OCI-LY1 (cell line): ENCODE measurements at regions not wholly inside any gene's neighbourhood (a gene's known extent, or its start where the extent isn't known, plus 50 kb on each side); places are given as distances from the start of the nearest gene placed in this dataset.

Source experiments
- H2AFZ ChIP-seq: fragments of 200-600 bp; sonication (generic), shearing (Covaris generic); 2 replicates; pipeline ENCODE4 v1.6.0; 2014; ENCODE audit warnings: antibody characterized with exemption, mild to moderate bottlenecking, low read length
- H3F3A ChIP-seq: fragments of 200-600 bp; sonication (generic), shearing (Covaris generic); 2 replicates; pipeline ENCODE4 v1.6.0; 2014; ENCODE audit warnings: mild to moderate bottlenecking, antibody characterized with exemption, low read length, moderate library complexity; ENCODE audit not compliant: insufficient read depth
- H3K27ac ChIP-seq: fragments of 200-600 bp; sonication (generic); 2 replicates; pipeline ENCODE4 v1.5.1; 2014; ENCODE audit warnings: low read length, mixed run types, mild to moderate bottlenecking, low read depth; ENCODE audit not compliant: poor library complexity, severe bottlenecking
- H3K27me3 ChIP-seq: fragments of 200-600 bp; sonication (generic); 2 replicates; pipeline ENCODE4 v1.6.0; 2014; ENCODE audit warnings: antibody characterized with exemption, mild to moderate bottlenecking, low read length, moderate library complexity; ENCODE audit not compliant: insufficient read depth
- H3K36me3 ChIP-seq: fragments of 200-600 bp; sonication (generic); 2 replicates; pipeline ENCODE4 v1.6.1; 2014; ENCODE audit warnings: mild to moderate bottlenecking, antibody characterized with exemption, low read length, moderate library complexity, mixed read lengths; ENCODE audit not compliant: insufficient read depth
- H3K4me1 ChIP-seq: fragments of 200-600 bp; sonication (generic); 2 replicates; pipeline ENCODE4 v1.5.1; 2014; ENCODE audit warnings: mild to moderate bottlenecking, low read length, moderate library complexity; ENCODE audit not compliant: insufficient read depth, severe bottlenecking
- H3K4me2 ChIP-seq: fragments of 200-600 bp; sonication (generic), shearing (Covaris generic); 2 replicates; pipeline ENCODE4 v1.6.1; 2014; ENCODE audit warnings: low read length
- H3K4me3 ChIP-seq: fragments of 200-600 bp; sonication (generic); 2 replicates; pipeline ENCODE4 v1.5.1; 2014; ENCODE audit warnings: low read length, low read depth, mild to moderate bottlenecking, mixed read lengths; ENCODE audit not compliant: poor library complexity, severe bottlenecking
- H3K79me2 ChIP-seq: fragments of 200-600 bp; shearing (Covaris generic); 2 replicates; pipeline ENCODE4 v1.6.1; 2016; ENCODE audit warnings: mixed run types, low read length, mixed read lengths; ENCODE audit not compliant: insufficient read depth
- H3K9ac ChIP-seq: fragments of 200-600 bp; sonication (generic), shearing (Covaris generic); 2 replicates; pipeline ENCODE4 v1.6.1; 2014; ENCODE audit warnings: mild to moderate bottlenecking, low read length, mixed read lengths
- H3K9me2 ChIP-seq: fragments of 200-600 bp; sonication (generic), shearing (Covaris generic); 2 replicates; pipeline ENCODE4 v1.6.1; 2014; ENCODE audit warnings: low read depth, mild to moderate bottlenecking, low read length, mixed read lengths
- H3K9me3 ChIP-seq: fragments of 200-600 bp; shearing (Covaris generic); 2 replicates; pipeline ENCODE4 v1.6.1; 2014; ENCODE audit warnings: low read length, mixed read lengths
- H4K20me1 ChIP-seq: fragments of 200-600 bp; sonication (generic), shearing (Covaris generic); 2 replicates; pipeline ENCODE4 v1.6.0; 2016; ENCODE audit warnings: mild to moderate bottlenecking, low read length; ENCODE audit not compliant: insufficient read depth
- EZH2 ChIP-seq: fragments of 200-600 bp; sonication (generic), shearing (Covaris generic); IDR thresholded peaks from 2 replicates; pipeline ENCODE4 v1.8.0; 2017; ENCODE audit warnings: borderline replicate concordance, mixed run types, mild to moderate bottlenecking, antibody characterized with exemption, low read length, moderate library complexity, mixed read lengths
- TF ChIP-seq, protein P1 (sequence below): fragments of 200-600 bp; sonication (generic), shearing (Covaris generic); IDR thresholded peaks from 2 replicates; pipeline ENCODE4 v1.5.1; 2017; ENCODE audit warnings: mild to moderate bottlenecking, antibody characterized with exemption, low read length, moderate library complexity, mixed read lengths

- Histone ChIP-seq H3K79me2 (no peaks in the 10 kb centered on the region), H2AFZ (no peak overlapping the region), H3K9me3 (no peaks in the 10 kb centered on the region), H3K27me3 (no peaks in the 10 kb centered on the region), H3K27ac (no peak overlapping the region), H3K36me3 (no peaks in the 10 kb centered on the region), H3K9ac (no peak overlapping the region), H3K4me3 (no peak overlapping the region), H4K20me1 (no peaks in the 10 kb centered on the region), H3K9me2 (no peaks in the 10 kb centered on the region), H3K4me1 (no peaks in the 10 kb centered on the region), H3F3A (no peaks in the 10 kb centered on the region), H3K4me2 (no peak overlapping the region)
- TF ChIP-seq, protein P1, sequence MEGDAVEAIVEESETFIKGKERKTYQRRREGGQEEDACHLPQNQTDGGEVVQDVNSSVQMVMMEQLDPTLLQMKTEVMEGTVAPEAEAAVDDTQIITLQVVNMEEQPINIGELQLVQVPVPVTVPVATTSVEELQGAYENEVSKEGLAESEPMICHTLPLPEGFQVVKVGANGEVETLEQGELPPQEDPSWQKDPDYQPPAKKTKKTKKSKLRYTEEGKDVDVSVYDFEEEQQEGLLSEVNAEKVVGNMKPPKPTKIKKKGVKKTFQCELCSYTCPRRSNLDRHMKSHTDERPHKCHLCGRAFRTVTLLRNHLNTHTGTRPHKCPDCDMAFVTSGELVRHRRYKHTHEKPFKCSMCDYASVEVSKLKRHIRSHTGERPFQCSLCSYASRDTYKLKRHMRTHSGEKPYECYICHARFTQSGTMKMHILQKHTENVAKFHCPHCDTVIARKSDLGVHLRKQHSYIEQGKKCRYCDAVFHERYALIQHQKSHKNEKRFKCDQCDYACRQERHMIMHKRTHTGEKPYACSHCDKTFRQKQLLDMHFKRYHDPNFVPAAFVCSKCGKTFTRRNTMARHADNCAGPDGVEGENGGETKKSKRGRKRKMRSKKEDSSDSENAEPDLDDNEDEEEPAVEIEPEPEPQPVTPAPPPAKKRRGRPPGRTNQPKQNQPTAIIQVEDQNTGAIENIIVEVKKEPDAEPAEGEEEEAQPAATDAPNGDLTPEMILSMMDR, result no peak
- no peak for TF ChIP-seq EZH2
These were observed 627.3 kb downstream of the METTL15 start for GRCh38 chr11:28735511-28735910.

DNA sequence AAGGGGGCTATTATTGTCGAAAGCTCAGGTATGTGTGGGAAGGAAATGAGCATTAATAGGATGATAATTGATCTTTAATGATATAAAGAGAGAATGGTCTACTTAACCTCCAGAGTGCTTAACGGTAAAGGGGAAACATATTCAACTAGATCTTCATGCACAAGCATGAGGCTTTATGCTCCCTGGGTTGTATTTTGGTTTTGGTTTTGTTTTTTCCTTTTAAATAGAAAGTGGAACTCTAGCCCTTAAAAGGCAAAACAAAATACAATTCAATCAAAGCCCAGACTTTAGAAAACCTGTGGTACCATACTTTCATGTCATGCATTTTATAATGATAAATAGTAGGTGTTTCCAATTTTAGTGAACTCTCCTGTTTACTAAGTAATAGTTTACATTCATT lies 622.7 kb downstream of the METTL15 start:
- Histone ChIP-seq H3K27me3 (no peaks in the 10 kb centered on the region), H3K9me2 (no peaks in the 10 kb centered on the region), H4K20me1 (no peaks in the 10 kb centered on the region), H3K36me3 (no peaks in the 10 kb centered on the region), H3K9me3 (no peaks in the 10 kb centered on the region), H3K9ac (no peak overlapping the region), H2AFZ (no peak overlapping the region), H3K79me2 (no peaks in the 10 kb centered on the region), H3K4me1 (no peaks in the 10 kb centered on the region), H3K27ac (no peak overlapping the region), H3K4me2 (no peak overlapping the region), H3F3A (no peaks in the 10 kb centered on the region), H3K4me3 (no peak overlapping the region)
- TF ChIP-seq, protein P1, result no peak
- no peak for TF ChIP-seq EZH2

- Histone ChIP-seq H4K20me1 (no peaks in the 10 kb centered on the region), H3K9me3 (no peaks in the 10 kb centered on the region), H3K27me3 (no peaks in the 10 kb centered on the region), H3K79me2 (no peaks in the 10 kb centered on the region), H3K9me2 (no peaks in the 10 kb centered on the region), H3K9ac (no peak overlapping the region), H3K4me2 (no peak overlapping the region), H2AFZ (no peak overlapping the region), H3K4me3 (no peak overlapping the region), H3K27ac (no peak overlapping the region), H3K4me1 (no peaks in the 10 kb centered on the region), H3F3A (no peaks in the 10 kb centered on the region), H3K36me3 (no peaks in the 10 kb centered on the region)
- TF ChIP-seq EZH2, result no peak
These were observed 622.1 kb downstream of the METTL15 start for GRCh38 chr11:28730336-28730735.

- Histone ChIP-seq H3K4me1 (no peaks in the 10 kb centered on the region), H3F3A (no peaks in the 10 kb centered on the region), H3K36me3 (no peaks in the 10 kb centered on the region), H3K27me3 (no peaks in the 10 kb centered on the region), H2AFZ (no peak overlapping the region), H3K4me3 (no peak overlapping the region), H3K9me2 (no peaks in the 10 kb centered on the region), H3K9ac (no peak overlapping the region), H3K4me2 (no peak overlapping the region), H4K20me1 (no peaks in the 10 kb centered on the region), H3K27ac (no peak overlapping the region), H3K79me2 (no peaks in the 10 kb centered on the region), H3K9me3 (no peaks in the 10 kb centered on the region)
- TF ChIP-seq, protein P1, result no peak
- TF ChIP-seq EZH2, result no peak
These were observed 621.2 kb downstream of the METTL15 start for GRCh38 chr11:28729339-28729738.
